GM12878 (cell line): ENCODE measurements at regions not wholly inside any gene's neighbourhood (a gene's known extent, or its start where the extent isn't known, plus 50 kb on each side); places are given as distances from the start of the nearest gene placed in this dataset.

Source experiments
- BACH1 ChIP-seq: fragments of 450-650 bp; IDR thresholded peaks from 2 replicates; pipeline ENCODE4 v1.6.1; 2017; ENCODE audit warnings: mild to moderate bottlenecking, borderline replicate concordance
- BCL11A ChIP-seq: IDR thresholded peaks from 2 replicates; pipeline ENCODE4 v1.6.1; 2011; ENCODE audit warnings: low read depth, low read length
- CHD1 ChIP-seq: IDR thresholded peaks from 2 replicates; pipeline ENCODE4 v1.6.1; 2012; ENCODE audit warnings: low read depth, low read length, improper control_type of control experiment
- DPF2 ChIP-seq: fragments of 450-650 bp; IDR thresholded peaks from 2 replicates; pipeline ENCODE4 v1.6.1; 2017; ENCODE audit warnings: mild to moderate bottlenecking
- E4F1 ChIP-seq: fragments of 450-650 bp; IDR thresholded peaks from 2 replicates; pipeline ENCODE4 v1.6.1; 2018; ENCODE audit warnings: borderline replicate concordance, mild to moderate bottlenecking; ENCODE audit not compliant: partially characterized antibody
- EED ChIP-seq: sonication (generic); IDR thresholded peaks from 2 replicates; pipeline ENCODE4 v1.6.1; 2016; ENCODE audit warnings: antibody characterized with exemption, low read depth
- EP300 ChIP-seq, 2 experiments: fragments of 150-350 bp in 1 of 2; IDR thresholded peaks; 2 replicates each; pipeline ENCODE4 v1.6.1; 2011 to 2012; ENCODE audit warnings: low read depth in 2 of 2, low read length in 2 of 2, borderline replicate concordance in 1 of 2, improper control_type of control experiment in 1 of 2, inconsistent platforms in 1 of 2; ENCODE audit not compliant: control insufficient read depth in 1 of 2
- IKZF1 ChIP-seq: fragments of 450-650 bp; conservative IDR thresholded peaks from 2 replicates; pipeline ENCODE4 v1.6.1; 2017; ENCODE audit warnings: antibody characterized with exemption, mild to moderate bottlenecking
- IKZF2 ChIP-seq, 2 experiments: fragments of 450-650 bp; IDR thresholded peaks; 2 replicates each; pipeline ENCODE4 v1.6.1; 2017; ENCODE audit warnings: mild to moderate bottlenecking in 2 of 2, moderate library complexity in 2 of 2
- IRF4 ChIP-seq: IDR thresholded peaks from 2 replicates; pipeline ENCODE4 v1.6.1; 2011; ENCODE audit warnings: low read depth, low read length
- IRF5 ChIP-seq: fragments of 450-650 bp; IDR thresholded peaks from 2 replicates; pipeline ENCODE4 v1.6.1; 2017; ENCODE audit warnings: borderline replicate concordance
- MLLT1 ChIP-seq: fragments of 450-650 bp; IDR thresholded peaks from 2 replicates; pipeline ENCODE4 v1.6.1; 2016; ENCODE audit warnings: mild to moderate bottlenecking
- MXI1 ChIP-seq: fragments of 150-350 bp; IDR thresholded peaks from 2 replicates; pipeline ENCODE4 v1.6.1; 2011; ENCODE audit warnings: low read depth, mild to moderate bottlenecking, inconsistent platforms, low read length, improper control_type of control experiment
- PAX5 ChIP-seq: IDR thresholded peaks from 2 replicates; pipeline ENCODE4 v1.6.1; 2011; ENCODE audit warnings: low read depth, low read length, borderline replicate concordance
- SPI1 ChIP-seq: IDR thresholded peaks from 2 replicates; pipeline ENCODE4 v1.6.1; 2011; ENCODE audit warnings: low read depth, mild to moderate bottlenecking, low read length, moderate library complexity, borderline replicate concordance; ENCODE audit not compliant: insufficient read depth
- STAT3 ChIP-seq: IDR thresholded peaks from 2 replicates; pipeline ENCODE4 v1.6.1; 2011; ENCODE audit warnings: low read depth, low read length, improper control_type of control experiment
- ZNF274 ChIP-seq: IDR thresholded peaks from one replicate; pipeline ENCODE4 v1.8.0; 2011; ENCODE audit not compliant: insufficient read length, insufficient read depth
- ZNF384 ChIP-seq: IDR thresholded peaks from 2 replicates; pipeline ENCODE4 v1.6.1; 2012; ENCODE audit warnings: low read depth, mild to moderate bottlenecking, low read length, improper control_type of control experiment, borderline replicate concordance
- TF ChIP-seq, protein P1 (sequence below): fragments of 450-650 bp; conservative IDR thresholded peaks from 2 replicates; pipeline ENCODE4 v1.6.1; 2017; ENCODE audit warnings: mild to moderate bottlenecking, moderate library complexity
- TF ChIP-seq, protein P2 (sequence below): fragments of 450-650 bp; IDR thresholded peaks from 2 replicates; pipeline ENCODE4 v1.6.1; 2017; ENCODE audit warnings: mild to moderate bottlenecking, low read depth, inconsistent platforms; ENCODE audit not compliant: poor library complexity, severe bottlenecking

GRCh38 chr6:40719671-40720374 is 132.7 kb upstream of the LRFN2 start (continued):
- TF ChIP-seq MXI1 (no peak), ZNF384 (peak; percentile 43; the same call in 1 of the 2 replicates), IRF4 (peak; percentile 93), SPI1 (peak; percentile 99), EED (peak; percentile 89), DPF2 (peak; percentile 97), STAT3 (no peak), IRF5 (no peak), PAX5 (0 out of 2 replicates have a peak, but pooled peaks have one; percentile 21), ZNF274 (no peak), IKZF1 (peak; percentile 98), IKZF2 (IDR thresholded peaks at IDR 0.05) (peak; percentile 100), BACH1 (peak; percentile 55; the same call in 1 of the 2 replicates), BCL11A (peak; percentile 50), MLLT1 (peak; percentile 69; the same call in 1 of the 2 replicates), CHD1 (no peak), EP300 (IDR thresholded peaks at IDR 0.05; ENCODE audit: borderline replicate concordance in 1 of 2, control insufficient read depth in 1 of 2, low read depth in 2 of 2, low read length in 2 of 2) (peak; percentile 10 to 96; a peak in 2 of 4 replicates), E4F1 (peak; percentile 16)
- TF ChIP-seq, protein P1, sequence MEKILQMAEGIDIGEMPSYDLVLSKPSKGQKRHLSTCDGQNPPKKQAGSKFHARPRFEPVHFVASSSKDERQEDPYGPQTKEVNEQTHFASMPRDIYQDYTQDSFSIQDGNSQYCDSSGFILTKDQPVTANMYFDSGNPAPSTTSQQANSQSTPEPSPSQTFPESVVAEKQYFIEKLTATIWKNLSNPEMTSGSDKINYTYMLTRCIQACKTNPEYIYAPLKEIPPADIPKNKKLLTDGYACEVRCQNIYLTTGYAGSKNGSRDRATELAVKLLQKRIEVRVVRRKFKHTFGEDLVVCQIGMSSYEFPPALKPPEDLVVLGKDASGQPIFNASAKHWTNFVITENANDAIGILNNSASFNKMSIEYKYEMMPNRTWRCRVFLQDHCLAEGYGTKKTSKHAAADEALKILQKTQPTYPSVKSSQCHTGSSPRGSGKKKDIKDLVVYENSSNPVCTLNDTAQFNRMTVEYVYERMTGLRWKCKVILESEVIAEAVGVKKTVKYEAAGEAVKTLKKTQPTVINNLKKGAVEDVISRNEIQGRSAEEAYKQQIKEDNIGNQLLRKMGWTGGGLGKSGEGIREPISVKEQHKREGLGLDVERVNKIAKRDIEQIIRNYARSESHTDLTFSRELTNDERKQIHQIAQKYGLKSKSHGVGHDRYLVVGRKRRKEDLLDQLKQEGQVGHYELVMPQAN, result no peak
- TF ChIP-seq, protein P2, sequence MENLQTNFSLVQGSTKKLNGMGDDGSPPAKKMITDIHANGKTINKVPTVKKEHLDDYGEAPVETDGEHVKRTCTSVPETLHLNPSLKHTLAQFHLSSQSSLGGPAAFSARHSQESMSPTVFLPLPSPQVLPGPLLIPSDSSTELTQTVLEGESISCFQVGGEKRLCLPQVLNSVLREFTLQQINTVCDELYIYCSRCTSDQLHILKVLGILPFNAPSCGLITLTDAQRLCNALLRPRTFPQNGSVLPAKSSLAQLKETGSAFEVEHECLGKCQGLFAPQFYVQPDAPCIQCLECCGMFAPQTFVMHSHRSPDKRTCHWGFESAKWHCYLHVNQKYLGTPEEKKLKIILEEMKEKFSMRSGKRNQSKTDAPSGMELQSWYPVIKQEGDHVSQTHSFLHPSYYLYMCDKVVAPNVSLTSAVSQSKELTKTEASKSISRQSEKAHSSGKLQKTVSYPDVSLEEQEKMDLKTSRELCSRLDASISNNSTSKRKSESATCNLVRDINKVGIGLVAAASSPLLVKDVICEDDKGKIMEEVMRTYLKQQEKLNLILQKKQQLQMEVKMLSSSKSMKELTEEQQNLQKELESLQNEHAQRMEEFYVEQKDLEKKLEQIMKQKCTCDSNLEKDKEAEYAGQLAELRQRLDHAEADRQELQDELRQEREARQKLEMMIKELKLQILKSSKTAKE, result peak; percentile 25
